Occipital lobe (tissue), 1 donor: ENCODE measurements at regions not wholly inside any gene's neighbourhood (a gene's known extent, or its start where the extent isn't known, plus 50 kb on each side); places are given as distances from the start of the nearest gene placed in this dataset.
"Not testable (repeated sequence)": the region's sequence is repeated elsewhere in the genome, so short reads cannot be mapped to it uniquely, and the experiment has no call there.

Source experiments
- DNase-seq: peaks from one replicate; lab custom pipeline; 2025; lab: John Stamatoyannopoulos, UW

DNA sequence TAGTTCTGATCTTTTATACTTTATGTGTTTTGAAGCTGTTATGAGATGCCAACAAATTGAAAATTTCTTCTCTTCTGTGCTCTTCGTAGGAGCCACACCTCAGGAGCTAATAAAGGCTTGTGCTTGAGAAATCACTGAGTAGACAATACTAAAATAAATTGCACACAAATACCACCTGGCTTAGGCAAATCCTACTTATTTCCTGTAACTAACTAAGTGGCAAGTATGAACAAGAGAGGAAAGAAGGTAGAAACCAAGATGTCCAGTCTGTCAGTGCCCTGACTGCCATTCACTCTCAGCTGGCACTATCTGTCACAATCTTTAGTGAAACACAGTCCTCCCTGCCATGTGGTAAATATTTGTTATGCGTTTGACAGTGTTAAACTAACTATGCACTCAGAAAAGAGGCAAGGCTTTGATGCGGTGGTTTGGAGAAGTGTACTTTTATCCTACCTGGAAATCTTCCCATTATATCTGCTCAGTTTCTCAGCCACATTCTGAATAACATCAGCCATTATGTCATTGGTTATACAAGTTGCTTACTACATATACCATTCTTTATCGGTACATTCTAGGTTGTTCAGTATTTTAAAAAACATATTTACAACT is 293.4 kb upstream of the VWC2 start:
- DNase-seq = no peak

DNA sequence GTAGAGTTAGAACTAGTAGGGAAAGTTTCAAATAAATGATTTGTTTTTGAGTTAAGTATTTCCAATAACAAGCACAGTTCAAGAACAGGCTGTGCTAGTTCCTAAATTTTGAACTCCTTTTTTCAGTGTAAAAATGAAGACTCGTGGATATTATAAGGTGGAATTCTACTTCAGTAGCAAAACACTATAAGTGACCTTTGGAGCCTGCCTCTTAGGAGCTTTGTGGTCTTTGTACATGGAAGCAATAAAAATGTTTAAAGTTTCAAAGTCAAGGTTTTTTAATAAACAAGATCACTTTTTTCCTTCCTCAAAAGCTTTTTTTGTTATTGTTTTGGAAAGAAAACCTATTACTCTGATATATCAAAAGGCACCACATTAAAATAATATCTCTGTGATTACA is 292.4 kb upstream of the VWC2 start:
- no peak for DNase-seq

- DNase-seq = no peak
These were observed 290.3 kb upstream of the VWC2 start for GRCh38 chr7:49483142-49483541.

DNA sequence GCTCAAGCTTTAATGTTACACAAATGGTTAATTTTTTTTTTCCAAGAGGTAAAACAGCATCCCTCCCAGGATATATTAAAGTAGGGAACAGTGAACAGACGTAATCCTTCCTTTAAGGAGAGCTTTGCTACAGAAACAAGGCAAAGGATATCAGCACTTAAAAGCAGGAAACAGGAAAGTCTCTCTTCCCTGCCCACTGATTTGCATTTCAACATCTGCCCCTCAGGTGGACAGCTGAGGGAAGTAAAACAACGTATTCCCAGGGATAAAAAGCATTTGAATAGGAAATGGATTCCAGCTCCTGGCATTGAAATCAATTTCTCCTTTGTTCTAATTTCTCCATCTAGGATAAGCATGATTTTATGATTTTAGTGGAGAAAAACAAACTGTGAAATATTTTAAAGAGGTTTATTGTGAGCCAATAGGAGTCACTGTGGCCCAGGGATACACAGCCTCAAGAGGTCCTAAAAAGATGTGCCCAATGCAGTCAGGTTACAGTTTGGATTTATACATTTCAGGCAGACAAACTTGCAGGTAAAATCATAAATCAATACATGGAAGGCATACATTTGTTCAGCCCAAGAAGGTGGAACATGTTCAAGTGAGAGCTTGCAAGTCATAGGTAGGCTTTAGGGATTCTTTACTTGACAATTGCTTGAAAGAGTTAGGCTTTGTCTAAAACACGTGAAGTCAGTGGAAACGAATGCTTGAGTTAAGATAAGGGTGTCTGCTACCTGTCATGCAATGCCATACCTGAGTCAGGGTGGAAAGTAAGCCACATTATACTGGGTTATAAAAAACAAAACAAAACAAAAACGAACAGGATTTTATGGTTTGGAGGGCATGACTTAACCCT is 286.2 kb upstream of the VWC2 start:
- DNase-seq = no peak

DNA sequence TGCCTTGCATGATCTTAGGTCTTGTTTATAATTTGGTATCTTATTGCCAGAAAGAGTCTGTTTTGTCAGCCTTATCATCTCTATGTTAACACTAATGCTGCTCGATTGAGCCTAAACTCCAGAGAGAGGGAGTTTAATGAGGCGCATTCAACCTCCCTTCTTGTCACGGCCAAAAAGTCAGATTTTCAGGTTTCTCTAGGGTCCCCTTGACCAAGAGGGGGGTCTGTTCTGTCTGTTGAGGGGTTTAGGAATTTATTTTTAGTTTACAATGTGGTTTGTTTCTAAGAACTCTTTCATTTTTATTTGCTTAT is 285.7 kb upstream of the VWC2 start:
- DNase-seq = no peak

- DNase-seq = no peak
These were observed 284.9 kb upstream of the VWC2 start for GRCh38 chr7:49488573-49488972.

- DNase-seq = no peak
These were observed 276.0 kb upstream of the VWC2 start for GRCh38 chr7:49497471-49497870.

- DNase-seq = no peak
These were observed 272.7 kb upstream of the VWC2 start for GRCh38 chr7:49500741-49501140.

GRCh38 chr7:49507206-49507605 is 266.2 kb upstream of the VWC2 start:
- DNase-seq = not testable (repeated sequence)

DNA sequence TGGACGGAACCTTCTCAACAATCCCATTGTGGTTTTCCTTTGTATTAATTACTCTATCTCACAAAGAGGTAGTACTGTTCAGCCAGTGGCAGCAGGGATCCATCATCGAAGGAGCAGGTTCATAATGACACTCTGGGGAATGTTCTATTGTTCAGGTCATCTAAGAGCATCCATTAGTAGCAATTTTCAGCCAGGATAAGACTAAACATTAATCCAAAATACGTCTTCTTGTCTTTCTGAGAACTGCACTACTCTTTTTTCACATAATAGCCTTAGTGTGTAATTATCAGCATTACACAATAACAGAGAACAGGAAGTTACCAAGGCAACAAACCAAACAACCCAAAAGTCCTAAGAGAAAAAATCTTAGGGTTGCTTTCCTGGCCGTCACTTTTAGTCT is 259.5 kb upstream of the VWC2 start:
- no peak for DNase-seq

DNA sequence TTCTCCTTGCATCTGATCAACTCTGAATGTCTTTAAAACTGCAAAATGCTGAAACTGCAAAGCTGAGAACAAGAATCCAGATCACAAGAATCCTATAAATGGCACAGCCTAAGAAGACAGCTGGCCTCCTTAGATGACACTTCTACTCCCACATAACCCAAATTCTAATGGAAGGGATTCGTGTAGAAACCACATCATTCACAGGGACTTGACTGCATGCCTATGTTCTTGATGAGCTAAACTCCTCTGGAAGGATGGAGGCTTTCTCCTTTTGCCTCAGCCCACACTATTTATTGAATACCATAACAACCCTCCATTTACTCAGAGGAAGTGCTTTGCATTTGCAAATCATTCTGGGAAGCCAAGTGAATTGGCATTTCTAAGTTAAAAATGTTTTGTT is 252.5 kb upstream of the VWC2 start:
- peak; percentile 15 for DNase-seq

GRCh38 chr7:49522111-49522510 is 251.3 kb upstream of the VWC2 start:
- DNase-seq = no peak

DNA sequence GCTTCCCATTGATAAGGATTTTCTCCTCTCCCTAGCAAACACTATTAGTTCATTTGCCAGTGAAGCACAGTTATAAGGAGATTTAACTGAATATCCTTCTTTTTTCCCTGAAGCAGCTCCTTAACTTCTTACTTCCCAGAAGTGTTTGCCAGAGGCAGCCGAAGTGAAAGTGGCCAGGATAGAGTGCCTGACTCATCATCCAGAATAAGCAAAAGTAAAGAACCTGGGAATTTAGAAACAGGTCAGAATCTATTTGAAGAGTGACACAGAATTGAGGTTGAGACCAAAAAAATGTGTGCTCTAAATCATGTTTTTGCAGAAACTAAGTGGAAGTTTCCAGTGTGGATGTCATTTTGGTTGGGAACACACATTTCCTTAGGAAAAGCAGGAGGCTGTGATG is 249.6 kb upstream of the VWC2 start:
- DNase-seq = no peak

DNA sequence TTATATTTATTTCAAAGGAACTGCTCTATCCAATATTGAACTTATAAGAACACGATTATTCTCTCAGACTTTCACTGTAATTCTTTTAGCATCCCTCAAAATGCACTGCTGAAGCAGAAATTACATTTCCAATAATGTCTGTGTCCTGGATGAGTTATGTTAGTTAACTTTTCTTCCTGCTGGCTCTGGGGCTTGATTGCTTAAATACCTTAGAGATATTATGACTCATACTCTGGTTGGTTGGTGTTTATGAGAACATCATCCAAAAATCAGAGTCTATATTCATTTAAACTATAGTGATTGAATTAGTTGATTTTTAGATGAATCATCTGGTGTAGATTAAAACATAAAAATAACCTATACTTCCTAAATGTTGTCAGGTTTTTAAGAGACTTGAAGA is 246.3 kb upstream of the VWC2 start:
- DNase-seq = no peak

- DNase-seq = no peak
These were observed 243.0 kb upstream of the VWC2 start for GRCh38 chr7:49530481-49530880.

- DNase-seq = no peak
These were observed 209.6 kb upstream of the VWC2 start for GRCh38 chr7:49563693-49564378.

- no peak for DNase-seq
These were observed 209.1 kb upstream of the VWC2 start for GRCh38 chr7:49564379-49564714.

DNA sequence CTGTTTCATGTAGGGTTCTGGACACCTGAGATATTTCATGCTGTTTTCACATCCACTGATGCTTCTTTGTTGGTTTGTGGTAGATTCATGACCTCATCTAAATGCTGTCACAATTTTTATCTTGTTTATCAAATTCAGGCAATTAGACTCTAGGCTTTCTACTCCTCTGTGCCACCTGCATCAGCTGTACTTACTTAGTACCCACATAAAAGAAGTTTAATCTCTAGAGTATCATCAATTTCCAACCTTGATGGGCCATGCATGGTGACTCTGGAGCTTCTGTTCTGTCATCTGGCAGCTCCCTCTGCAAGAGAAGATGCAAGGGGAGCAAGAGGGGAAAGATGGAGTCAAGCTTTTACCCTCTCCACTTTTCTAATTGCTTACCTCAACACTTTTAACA is 195.9 kb upstream of the VWC2 start:
- no peak for DNase-seq

- no peak for DNase-seq
These were observed 194.0 kb upstream of the VWC2 start for GRCh38 chr7:49579408-49579807.

DNA sequence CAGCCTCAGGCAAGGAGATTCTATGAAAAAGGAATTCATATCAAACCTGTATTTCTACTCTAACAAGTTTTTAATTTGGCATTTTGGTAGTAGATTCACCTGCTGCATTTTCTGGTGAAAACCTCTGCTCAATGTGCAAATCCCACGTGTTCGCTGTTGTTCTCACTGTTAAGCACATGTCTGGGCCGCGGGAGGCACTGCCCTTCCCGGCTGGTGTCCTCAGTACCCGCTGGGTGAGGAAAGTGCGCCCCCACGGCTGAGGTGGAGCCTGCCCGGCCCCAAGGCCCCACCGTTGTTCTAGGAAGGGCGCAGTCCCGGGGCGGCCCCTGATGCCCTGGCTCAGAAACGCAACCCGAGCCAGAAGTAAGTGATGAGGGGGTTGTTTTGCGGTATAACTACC is 193.4 kb upstream of the VWC2 start:
- no peak for DNase-seq

- no peak for DNase-seq
These were observed 192.7 kb upstream of the VWC2 start for GRCh38 chr7:49580761-49581160.

- no peak for DNase-seq
These were observed 190.0 kb upstream of the VWC2 start for GRCh38 chr7:49583440-49583839.
